ENCODE measurements at regions not wholly inside any gene's neighbourhood (a gene's known extent, or its start where the extent isn't known, plus 50 kb on each side); places are given as distances from the start of the nearest gene placed in this dataset.

GRCh38 chr2:190742431-190742830 is 93.5 kb downstream of the NAB1 start:
- Histone ChIP-seq H3K4me3 (no peak overlapping the region), H3K9me3 (no peaks in the 10 kb centered on the region), H3K27me3 (no peaks in the 10 kb centered on the region), H3K27ac (no peak overlapping the region), H3K4me1 (ENCODE audit: insufficient read depth) (peaks cover 2% of the 10 kb centered on the region), H3K36me3 (no peaks in the 10 kb centered on the region)
- no peak for DNase-seq
- intact Hi-C loops (cut with DNase I), result no loop called here
- no peak for TF ChIP-seq POLR2A (IDR thresholded peaks at IDR 0.05)
- no peak for TF ChIP-seq EP300 (IDR thresholded peaks at IDR 0.05)
- TF ChIP-seq CTCF (IDR thresholded peaks at IDR 0.05), result no peak

GRCh38 chr2:190744041-190744440 is 95.2 kb downstream of the NAB1 start:
- TF ChIP-seq POLR2A (IDR thresholded peaks at IDR 0.05), result no peak
- no peak for TF ChIP-seq CTCF (IDR thresholded peaks at IDR 0.05)
- TF ChIP-seq EP300 (IDR thresholded peaks at IDR 0.05), result no peak
- H3K36me3 ChIP-seq, result no peaks in the 10 kb centered on the region
- no peaks in the 10 kb centered on the region for H3K9me3 ChIP-seq
- H3K4me1 ChIP-seq (ENCODE audit: insufficient read depth), result peaks cover 2% of the 10 kb centered on the region
- intact Hi-C loops (cut with DNase I), result no loop called here
- no peaks in the 10 kb centered on the region for H3K27me3 ChIP-seq
- DNase-seq, result no peak
- no peak overlapping the region for H3K4me3 ChIP-seq
- H3K27ac ChIP-seq, result no peak overlapping the region
- WGBS, 3 donors, result 23 to 33% (median 32%) methylated on average over 2 of the region's 2 CpGs

GRCh38 chr2:190746971-190747761 is 98.3 kb downstream of the NAB1 start:
- peaks cover 2% of the 10 kb centered on the region for H3K4me1 ChIP-seq (ENCODE audit: insufficient read depth)

GRCh38 chr2:190748966-190749365 is 100.1 kb downstream of the NAB1 start:
- peaks cover 2% of the 10 kb centered on the region for H3K4me1 ChIP-seq (ENCODE audit: insufficient read depth)
- no peak overlapping the region for H3K4me3 ChIP-seq
- H3K27me3 ChIP-seq, result no peaks in the 10 kb centered on the region
- 89 to 95% (median 91%) methylated on average over 3 of the region's 3 CpGs for WGBS, 3 donors
- H3K27ac ChIP-seq, result no peak overlapping the region
- no peak for TF ChIP-seq POLR2A (IDR thresholded peaks at IDR 0.05)
- TF ChIP-seq EP300 (IDR thresholded peaks at IDR 0.05), result no peak
- no peak for TF ChIP-seq CTCF (IDR thresholded peaks at IDR 0.05)
- no peaks in the 10 kb centered on the region for H3K36me3 ChIP-seq
- H3K9me3 ChIP-seq, result no peaks in the 10 kb centered on the region
- intact Hi-C loops (cut with DNase I), result no loop called here
- DNase-seq, result no peak

More at GRCh38 chr2:190746971-190747761, 98.3 kb downstream of the NAB1 start:
- no peak for TF ChIP-seq CTCF (IDR thresholded peaks at IDR 0.05)
- Histone ChIP-seq H3K9me3 (no peaks in the 10 kb centered on the region), H3K27ac (no peak overlapping the region), H3K36me3 (no peaks in the 10 kb centered on the region), H3K4me3 (no peak overlapping the region), H3K27me3 (no peaks in the 10 kb centered on the region)
- WGBS, 3 donors, result 15 to 33% (median 26%) methylated on average over 3 of the region's 3 CpGs
- intact Hi-C loops (cut with DNase I), result no loop called here
- DNase-seq, result no peak
